Endothelial cell of umbilical vein (primary cell): ENCODE measurements at regions not wholly inside any gene's neighbourhood (a gene's known extent, or its start where the extent isn't known, plus 50 kb on each side); places are given as distances from the start of the nearest gene placed in this dataset.

Experiments used
- BruUV-seq: library from RNA; stranded (reverse); fragments of 400-500 nt; replicated peaks from 2 replicates; lab custom pipeline; 2021; lab: Mats Ljungman, UMichigan
- CTCF ChIA-PET: fragments of 300-600, 350-600 bp; sonication (Branson Sonifier 250); formaldehyde crosslinking; loops from one replicate; lab custom pipeline; 2021; ENCODE audit warnings: antibody characterized with exemption, inconsistent platforms; lab: Charles Lee
- POLR2A ChIA-PET: fragments of 300-600, 350-600 bp; sonication (Branson Sonifier 250); formaldehyde crosslinking; loops from one replicate; lab custom pipeline; 2021; ENCODE audit warnings: antibody characterized with exemption, inconsistent platforms; lab: Charles Lee
- DNase-seq: peaks from one replicate; pipeline ENCODE4 v3.0.0-alpha.2; 2011; ENCODE audit warnings: low read depth, low spot score
- FAIRE-seq: peaks from 2 replicates; lab custom pipeline; 2011; peaks lifted over from hg19 to GRCh38; lab: Jason Lieb, UNC
- H2AFZ ChIP-seq: 2 replicates; pipeline ENCODE4 v1.6.0; 2012; ENCODE audit warnings: low read depth, low read length, control low read depth, inconsistent platforms
- H3K27ac ChIP-seq: 2 replicates; pipeline ENCODE4 v1.5.1; 2011; ENCODE audit warnings: low read depth, mild to moderate bottlenecking, control low read depth, low read length, moderate library complexity; ENCODE audit not compliant: insufficient read depth
- H3K27me3 ChIP-seq, 2 experiments: 2 replicates each; pipeline versions ENCODE4 v1.6.0 to v1.6.1; 2011; ENCODE audit warnings: low read length in 2 of 2, mixed read lengths in 1 of 2; ENCODE audit not compliant: control insufficient read depth in 2 of 2, insufficient read depth in 2 of 2
- H3K36me3 ChIP-seq, 2 experiments: 2 replicates in 1 of 2; 3 replicates in 1 of 2; pipeline ENCODE4 v1.5.1; 2011; ENCODE audit warnings: low read length in 2 of 2, mild to moderate bottlenecking in 1 of 2, moderate library complexity in 1 of 2; ENCODE audit not compliant: control insufficient read depth in 2 of 2, insufficient read depth in 2 of 2; ENCODE audit errors: extremely low read depth in 1 of 2
- H3K4me1 ChIP-seq: 3 replicates; pipeline ENCODE4 v1.5.1; 2011; ENCODE audit warnings: mild to moderate bottlenecking, low read length; ENCODE audit not compliant: control insufficient read depth, insufficient read depth; ENCODE audit errors: extremely low read depth
- H3K4me2 ChIP-seq: 2 replicates; pipeline ENCODE4 v1.6.1; 2011; ENCODE audit warnings: low read length, control low read depth, mixed read lengths; ENCODE audit not compliant: insufficient read depth
- H3K4me3 ChIP-seq, 3 experiments: fragments of 200-600 bp in 1 of 3; sonication (generic), shearing (Covaris generic) in 1 of 3; replicated peaks in 1 of 3; 2 replicates each; pipeline ENCODE4 v1.5.1; 2011 to 2016; ENCODE audit warnings: control low read depth in 3 of 3, low read length in 3 of 3, mild to moderate bottlenecking in 2 of 3, inconsistent platforms in 1 of 3, low read depth in 1 of 3, moderate library complexity in 1 of 3; ENCODE audit not compliant: insufficient read depth in 1 of 3
- H3K79me2 ChIP-seq: 2 replicates; pipeline ENCODE4 v1.6.0; 2012; ENCODE audit warnings: low read length, inconsistent platforms; ENCODE audit not compliant: control insufficient read depth, insufficient read depth
- H3K9ac ChIP-seq: replicated peaks from 2 replicates; pipeline ENCODE3; 2011; ENCODE audit warnings: low read length, control low read depth; ENCODE audit not compliant: insufficient read depth; ENCODE audit errors: extremely low read depth
- H3K9me1 ChIP-seq: replicated peaks from 3 replicates; pipeline ENCODE4 v1.6.0; 2011; ENCODE audit warnings: mild to moderate bottlenecking, low read length; ENCODE audit not compliant: control insufficient read depth, insufficient read depth; ENCODE audit errors: extremely low read depth
- H3K9me3 ChIP-seq: replicated peaks from 2 replicates; pipeline ENCODE4 v1.5.1; 2012; ENCODE audit warnings: low read length, inconsistent platforms; ENCODE audit not compliant: control insufficient read depth, insufficient read depth
- H4K20me1 ChIP-seq: replicated peaks from 2 replicates; pipeline ENCODE3; 2011; ENCODE audit warnings: mild to moderate bottlenecking, low read length; ENCODE audit not compliant: control insufficient read depth, insufficient read depth; ENCODE audit errors: extremely low read depth
- CTCF ChIP-seq, 2 donors: IDR thresholded peaks; 1 replicate in 1 of 2; 2 replicates in 1 of 2; pipeline ENCODE4 v1.5.1; 2011; ENCODE audit warnings: low read length in 2 of 2, mild to moderate bottlenecking in 2 of 2, moderate library complexity in 2 of 2, control low read depth in 1 of 2, inconsistent platforms in 1 of 2, low read depth in 1 of 2; ENCODE audit not compliant: insufficient read depth in 1 of 2; ENCODE audit errors: extremely low read depth in 1 of 2
- EZH2 ChIP-seq: IDR thresholded peaks from 2 replicates; pipeline ENCODE4 v1.6.1; 2012; ENCODE audit warnings: borderline replicate concordance, low read depth, mild to moderate bottlenecking, moderate library complexity, low read length, inconsistent platforms; ENCODE audit not compliant: severe bottlenecking
- FOS ChIP-seq: IDR thresholded peaks from 2 replicates; pipeline ENCODE4 v1.6.1; 2011; ENCODE audit warnings: mild to moderate bottlenecking, low read length, moderate library complexity, borderline replicate concordance; ENCODE audit not compliant: insufficient read depth
- GATA2 ChIP-seq: IDR thresholded peaks from 2 replicates; pipeline ENCODE4 v1.7.0; 2011; ENCODE audit warnings: low read depth, mild to moderate bottlenecking, moderate library complexity, mixed read lengths, low read length; ENCODE audit not compliant: insufficient read length, insufficient read depth
- JUN ChIP-seq: IDR thresholded peaks from 2 replicates; pipeline ENCODE4 v1.6.1; 2011; ENCODE audit warnings: borderline replicate concordance, low read depth; ENCODE audit not compliant: insufficient read length, insufficient read depth
- MAX ChIP-seq: IDR thresholded peaks from 2 replicates; pipeline ENCODE4 v1.6.1; 2011; ENCODE audit not compliant: insufficient read depth, insufficient read length
- MYC ChIP-seq: IDR thresholded peaks from one replicate; pipeline ENCODE4 v1.6.1; 2011; ENCODE audit warnings: mild to moderate bottlenecking, low read depth, low read length
- POLR2A ChIP-seq: IDR thresholded peaks from 2 replicates; pipeline ENCODE4 v1.6.1; 2012; ENCODE audit warnings: low read depth, mild to moderate bottlenecking, control low read depth, low read length
- POLR2AphosphoS5 ChIP-seq: IDR thresholded peaks from 2 replicates; pipeline ENCODE4 v1.6.1; 2012; ENCODE audit warnings: low read depth, mild to moderate bottlenecking, control low read depth, low read length, moderate library complexity; ENCODE audit not compliant: insufficient read depth
- dilution Hi-C: fragments of 300-500 bp; cut with MboI; formaldehyde crosslinking; loops from one replicate; pipeline ENCODE4 v1.15.0; 2019; ENCODE audit warnings: low sequenced_read_pairs; ENCODE audit not compliant: extremely low pct_ligation_motif_present
- intact Hi-C: fragments of 100-400 bp; cut with micrococcal nuclease; formaldehyde crosslinking; loops from one replicate; pipeline ENCODE4 v1.10.0; 2022

GRCh38 chr4:10740251-10740650 lies 55.7 kb upstream of the CLNK start:
- no peak overlapping the region for H3K9ac ChIP-seq
- no peaks in the 10 kb centered on the region for H3K36me3 ChIP-seq
- POLR2A ChIA-PET: no interaction called here
- H3K9me1 ChIP-seq: no peaks in the 10 kb centered on the region
- BruUV-seq: no TSS peak
- intact Hi-C loops (no loop called here), dilution Hi-C loops (no loop called here)
- no peak overlapping the region for H3K4me2 ChIP-seq
- CTCF ChIA-PET: no interaction called here
- TF ChIP-seq GATA2: no peak
- no peak for TF ChIP-seq JUN
- no peak for TF ChIP-seq CTCF (IDR thresholded peaks at IDR 0.05; ENCODE audit: extremely low read depth in 1 of 2, insufficient read depth in 1 of 2, low read depth in 1 of 2, low read length in 2 of 2)
- TF ChIP-seq POLR2AphosphoS5: no peak
- TF ChIP-seq MYC: no peak
- TF ChIP-seq MAX: no peak
- TF ChIP-seq POLR2A: no peak
- no peak for TF ChIP-seq FOS
- no peak for TF ChIP-seq EZH2
- no peak for FAIRE-seq
- no peak overlapping the region for H3K4me3 ChIP-seq
- no peaks in the 10 kb centered on the region for H4K20me1 ChIP-seq
- no peaks in the 10 kb centered on the region for H3K27me3 ChIP-seq
- no peaks in the 10 kb centered on the region for H3K79me2 ChIP-seq
- no peak for DNase-seq
- no peak overlapping the region for H3K27ac ChIP-seq
- H2AFZ ChIP-seq: no peak overlapping the region
- no peaks in the 10 kb centered on the region for H3K4me1 ChIP-seq
- H3K9me3 ChIP-seq: no peaks in the 10 kb centered on the region
